ENCODE measurements at regions not wholly inside any gene's neighbourhood (a gene's known extent, or its start where the extent isn't known, plus 50 kb on each side); places are given as distances from the start of the nearest gene placed in this dataset.

- no peak overlapping the region for H3K4me3 ChIP-seq (ENCODE audit: low read length)
- no peaks in the 10 kb centered on the region for H3K36me3 ChIP-seq (ENCODE audit: control insufficient read depth, insufficient read depth, low read length, severe bottlenecking)
- no peaks in the 10 kb centered on the region for H3K4me1 ChIP-seq (ENCODE audit: control insufficient read depth, insufficient read depth, low read length)
- no peaks in the 10 kb centered on the region for H3K9me3 ChIP-seq (ENCODE audit: control insufficient read depth, low read length)
- H3K27me3 ChIP-seq (replicated peaks; ENCODE audit: control insufficient read depth, insufficient read depth, low read length), result peaks cover 4% of the 10 kb centered on the region
- no peak overlapping the region for H3K9ac ChIP-seq (ENCODE audit: low read length)
- DNase-seq (ENCODE audit: low read depth), result no peak
Observed at GRCh38 chr5:41629897-41630296, 119.5 kb upstream of the PLCXD3 start.

GRCh38 chr5:41625571-41625970, 115.2 kb upstream of the PLCXD3 start:
- no peak overlapping the region for H3K9ac ChIP-seq (ENCODE audit: low read length)
- H3K4me3 ChIP-seq (ENCODE audit: low read length), result no peak overlapping the region
- DNase-seq (ENCODE audit: low read depth), result no peak
- H3K27me3 ChIP-seq (replicated peaks; ENCODE audit: control insufficient read depth, insufficient read depth, low read length), result peaks cover 7% of the 10 kb centered on the region
- no peaks in the 10 kb centered on the region for H3K4me1 ChIP-seq (ENCODE audit: control insufficient read depth, insufficient read depth, low read length)
- no peaks in the 10 kb centered on the region for H3K9me3 ChIP-seq (ENCODE audit: control insufficient read depth, low read length)
- H3K36me3 ChIP-seq (ENCODE audit: control insufficient read depth, insufficient read depth, low read length, severe bottlenecking), result no peaks in the 10 kb centered on the region

- no peaks in the 10 kb centered on the region for H3K9me3 ChIP-seq (ENCODE audit: control insufficient read depth, low read length)
- no peaks in the 10 kb centered on the region for H3K36me3 ChIP-seq (ENCODE audit: control insufficient read depth, insufficient read depth, low read length, severe bottlenecking)
- no peaks in the 10 kb centered on the region for H3K4me1 ChIP-seq (ENCODE audit: control insufficient read depth, insufficient read depth, low read length)
- no peak overlapping the region for H3K4me3 ChIP-seq (ENCODE audit: low read length)
- peaks cover 3% of the 10 kb centered on the region for H3K27me3 ChIP-seq (replicated peaks; ENCODE audit: control insufficient read depth, insufficient read depth, low read length)
- peak; percentile 19 for DNase-seq (ENCODE audit: low read depth)
- no peak overlapping the region for H3K9ac ChIP-seq (ENCODE audit: low read length)
Observed at GRCh38 chr5:41621420-41621819, 111.0 kb upstream of the PLCXD3 start.

- Histone ChIP-seq H3K9ac (ENCODE audit: low read length) (no peak overlapping the region), H3K4me3 (ENCODE audit: low read length) (no peak overlapping the region)
Observed at GRCh38 chr5:41617843-41618515, 107.6 kb upstream of the PLCXD3 start.

GRCh38 chr5:41610386-41610785, 100.0 kb upstream of the PLCXD3 start:
- Histone ChIP-seq H3K4me1 (ENCODE audit: control insufficient read depth, insufficient read depth, low read length) (no peaks in the 10 kb centered on the region), H3K9ac (ENCODE audit: low read length) (no peak overlapping the region), H3K36me3 (ENCODE audit: control insufficient read depth, insufficient read depth, low read length, severe bottlenecking) (no peaks in the 10 kb centered on the region), H3K27me3 (replicated peaks; ENCODE audit: control insufficient read depth, insufficient read depth, low read length) (no peaks in the 10 kb centered on the region), H3K9me3 (ENCODE audit: control insufficient read depth, low read length) (no peaks in the 10 kb centered on the region), H3K4me3 (ENCODE audit: low read length) (no peak overlapping the region)
- no peak for DNase-seq (ENCODE audit: low read depth)

More at GRCh38 chr5:41617843-41618515, 107.6 kb upstream of the PLCXD3 start:
- Histone ChIP-seq H3K9me3 (ENCODE audit: control insufficient read depth, low read length) (no peaks in the 10 kb centered on the region), H3K4me1 (ENCODE audit: control insufficient read depth, insufficient read depth, low read length) (no peaks in the 10 kb centered on the region), H3K36me3 (ENCODE audit: control insufficient read depth, insufficient read depth, low read length, severe bottlenecking) (no peaks in the 10 kb centered on the region), H3K27me3 (replicated peaks; ENCODE audit: control insufficient read depth, insufficient read depth, low read length) (peaks cover 3% of the 10 kb centered on the region)
- DNase-seq (ENCODE audit: low read depth), result no peak

- H3K36me3 ChIP-seq (ENCODE audit: control insufficient read depth, insufficient read depth, low read length, severe bottlenecking), result no peaks in the 10 kb centered on the region
- no peak overlapping the region for H3K9ac ChIP-seq (ENCODE audit: low read length)
- no peaks in the 10 kb centered on the region for H3K27me3 ChIP-seq (replicated peaks; ENCODE audit: control insufficient read depth, insufficient read depth, low read length)
- no peak for DNase-seq (ENCODE audit: low read depth)
- H3K4me3 ChIP-seq (ENCODE audit: low read length), result no peak overlapping the region
- H3K4me1 ChIP-seq (ENCODE audit: control insufficient read depth, insufficient read depth, low read length), result no peaks in the 10 kb centered on the region
- H3K9me3 ChIP-seq (ENCODE audit: control insufficient read depth, low read length), result no peaks in the 10 kb centered on the region
Observed at GRCh38 chr5:41600731-41601130, 90.3 kb upstream of the PLCXD3 start.

GRCh38 chr5:41598011-41598410, 87.6 kb upstream of the PLCXD3 start:
- Histone ChIP-seq H3K36me3 (ENCODE audit: control insufficient read depth, insufficient read depth, low read length, severe bottlenecking) (no peaks in the 10 kb centered on the region), H3K27me3 (replicated peaks; ENCODE audit: control insufficient read depth, insufficient read depth, low read length) (no peaks in the 10 kb centered on the region), H3K9ac (ENCODE audit: low read length) (no peak overlapping the region), H3K9me3 (ENCODE audit: control insufficient read depth, low read length) (no peaks in the 10 kb centered on the region), H3K4me3 (ENCODE audit: low read length) (no peak overlapping the region), H3K4me1 (ENCODE audit: control insufficient read depth, insufficient read depth, low read length) (no peaks in the 10 kb centered on the region)
- DNase-seq (ENCODE audit: low read depth), result peak; percentile 71

- no peaks in the 10 kb centered on the region for H3K9me3 ChIP-seq (ENCODE audit: control insufficient read depth, low read length)
- H3K4me1 ChIP-seq (ENCODE audit: control insufficient read depth, insufficient read depth, low read length), result no peaks in the 10 kb centered on the region
- DNase-seq (ENCODE audit: low read depth), result no peak
- no peak overlapping the region for H3K9ac ChIP-seq (ENCODE audit: low read length)
- no peak overlapping the region for H3K4me3 ChIP-seq (ENCODE audit: low read length)
- no peaks in the 10 kb centered on the region for H3K36me3 ChIP-seq (ENCODE audit: control insufficient read depth, insufficient read depth, low read length, severe bottlenecking)
- peaks cover 9% of the 10 kb centered on the region for H3K27me3 ChIP-seq (replicated peaks; ENCODE audit: control insufficient read depth, insufficient read depth, low read length)
Observed at GRCh38 chr5:41587668-41588067, 77.3 kb upstream of the PLCXD3 start.

- Histone ChIP-seq H3K9ac (ENCODE audit: low read length) (no peak overlapping the region), H3K27me3 (replicated peaks; ENCODE audit: control insufficient read depth, insufficient read depth, low read length) (peaks cover 3% of the 10 kb centered on the region), H3K4me1 (ENCODE audit: control insufficient read depth, insufficient read depth, low read length) (no peaks in the 10 kb centered on the region), H3K4me3 (ENCODE audit: low read length) (no peak overlapping the region), H3K9me3 (ENCODE audit: control insufficient read depth, low read length) (no peaks in the 10 kb centered on the region), H3K36me3 (ENCODE audit: control insufficient read depth, insufficient read depth, low read length, severe bottlenecking) (no peaks in the 10 kb centered on the region)
- no peak for DNase-seq (ENCODE audit: low read depth)
Observed at GRCh38 chr5:41575110-41575779, 64.8 kb upstream of the PLCXD3 start.

GRCh38 chr5:41574391-41574790, 64.0 kb upstream of the PLCXD3 start:
- H3K4me1 ChIP-seq (ENCODE audit: control insufficient read depth, insufficient read depth, low read length), result no peaks in the 10 kb centered on the region
- no peak overlapping the region for H3K4me3 ChIP-seq (ENCODE audit: low read length)
- H3K36me3 ChIP-seq (ENCODE audit: control insufficient read depth, insufficient read depth, low read length, severe bottlenecking), result no peaks in the 10 kb centered on the region
- no peak for DNase-seq (ENCODE audit: low read depth)
- peaks cover 3% of the 10 kb centered on the region for H3K27me3 ChIP-seq (replicated peaks; ENCODE audit: control insufficient read depth, insufficient read depth, low read length)
- no peaks in the 10 kb centered on the region for H3K9me3 ChIP-seq (ENCODE audit: control insufficient read depth, low read length)
- no peak overlapping the region for H3K9ac ChIP-seq (ENCODE audit: low read length)

Measured in adipocyte (in vitro differentiated cells).